OCI-LY1 (cell line): ENCODE measurements at regions not wholly inside any gene's neighbourhood (a gene's known extent, or its start where the extent isn't known, plus 50 kb on each side); places are given as distances from the start of the nearest gene placed in this dataset.

ENCODE experiments used
- H2AFZ ChIP-seq: fragments of 200-600 bp; sonication (generic), shearing (Covaris generic); 2 replicates; pipeline ENCODE4 v1.6.0; 2014; ENCODE audit warnings: antibody characterized with exemption, mild to moderate bottlenecking, low read length
- H3F3A ChIP-seq: fragments of 200-600 bp; sonication (generic), shearing (Covaris generic); 2 replicates; pipeline ENCODE4 v1.6.0; 2014; ENCODE audit warnings: mild to moderate bottlenecking, antibody characterized with exemption, low read length, moderate library complexity; ENCODE audit not compliant: insufficient read depth
- H3K27ac ChIP-seq: fragments of 200-600 bp; sonication (generic); 2 replicates; pipeline ENCODE4 v1.5.1; 2014; ENCODE audit warnings: low read length, mixed run types, mild to moderate bottlenecking, low read depth; ENCODE audit not compliant: poor library complexity, severe bottlenecking
- H3K27me3 ChIP-seq: fragments of 200-600 bp; sonication (generic); 2 replicates; pipeline ENCODE4 v1.6.0; 2014; ENCODE audit warnings: antibody characterized with exemption, mild to moderate bottlenecking, low read length, moderate library complexity; ENCODE audit not compliant: insufficient read depth
- H3K36me3 ChIP-seq: fragments of 200-600 bp; sonication (generic); 2 replicates; pipeline ENCODE4 v1.6.1; 2014; ENCODE audit warnings: mild to moderate bottlenecking, antibody characterized with exemption, low read length, moderate library complexity, mixed read lengths; ENCODE audit not compliant: insufficient read depth
- H3K4me1 ChIP-seq: fragments of 200-600 bp; sonication (generic); 2 replicates; pipeline ENCODE4 v1.5.1; 2014; ENCODE audit warnings: mild to moderate bottlenecking, low read length, moderate library complexity; ENCODE audit not compliant: insufficient read depth, severe bottlenecking
- H3K4me2 ChIP-seq: fragments of 200-600 bp; sonication (generic), shearing (Covaris generic); 2 replicates; pipeline ENCODE4 v1.6.1; 2014; ENCODE audit warnings: low read length
- H3K4me3 ChIP-seq: fragments of 200-600 bp; sonication (generic); 2 replicates; pipeline ENCODE4 v1.5.1; 2014; ENCODE audit warnings: low read length, low read depth, mild to moderate bottlenecking, mixed read lengths; ENCODE audit not compliant: poor library complexity, severe bottlenecking
- H3K79me2 ChIP-seq: fragments of 200-600 bp; shearing (Covaris generic); 2 replicates; pipeline ENCODE4 v1.6.1; 2016; ENCODE audit warnings: mixed run types, low read length, mixed read lengths; ENCODE audit not compliant: insufficient read depth
- H3K9ac ChIP-seq: fragments of 200-600 bp; sonication (generic), shearing (Covaris generic); 2 replicates; pipeline ENCODE4 v1.6.1; 2014; ENCODE audit warnings: mild to moderate bottlenecking, low read length, mixed read lengths
- H3K9me2 ChIP-seq: fragments of 200-600 bp; sonication (generic), shearing (Covaris generic); 2 replicates; pipeline ENCODE4 v1.6.1; 2014; ENCODE audit warnings: low read depth, mild to moderate bottlenecking, low read length, mixed read lengths
- H3K9me3 ChIP-seq: fragments of 200-600 bp; shearing (Covaris generic); 2 replicates; pipeline ENCODE4 v1.6.1; 2014; ENCODE audit warnings: low read length, mixed read lengths
- H4K20me1 ChIP-seq: fragments of 200-600 bp; sonication (generic), shearing (Covaris generic); 2 replicates; pipeline ENCODE4 v1.6.0; 2016; ENCODE audit warnings: mild to moderate bottlenecking, low read length; ENCODE audit not compliant: insufficient read depth
- CTCF ChIP-seq: fragments of 200-600 bp; sonication (generic), shearing (Covaris generic); IDR thresholded peaks from 2 replicates; pipeline ENCODE4 v1.5.1; 2017; ENCODE audit warnings: mild to moderate bottlenecking, antibody characterized with exemption, low read length, moderate library complexity, mixed read lengths
- EZH2 ChIP-seq: fragments of 200-600 bp; sonication (generic), shearing (Covaris generic); IDR thresholded peaks from 2 replicates; pipeline ENCODE4 v1.8.0; 2017; ENCODE audit warnings: borderline replicate concordance, mixed run types, mild to moderate bottlenecking, antibody characterized with exemption, low read length, moderate library complexity, mixed read lengths

GRCh38 chr13:80825276-80825675 is 484.4 kb upstream of the SPRY2 start:
- Histone ChIP-seq H3K79me2 (no peaks in the 10 kb centered on the region), H3K9ac (no peak overlapping the region), H3F3A (no peaks in the 10 kb centered on the region), H3K4me1 (no peaks in the 10 kb centered on the region), H3K27me3 (no peaks in the 10 kb centered on the region), H2AFZ (no peak overlapping the region), H3K9me3 (peaks cover 3% of the 10 kb centered on the region; the same call in 1 of the 2 replicates), H3K4me3 (no peak overlapping the region), H4K20me1 (no peaks in the 10 kb centered on the region), H3K36me3 (no peaks in the 10 kb centered on the region), H3K27ac (no peak overlapping the region), H3K9me2 (no peaks in the 10 kb centered on the region), H3K4me2 (no peak overlapping the region)
- TF ChIP-seq CTCF (no peak), EZH2 (no peak)

DNA sequence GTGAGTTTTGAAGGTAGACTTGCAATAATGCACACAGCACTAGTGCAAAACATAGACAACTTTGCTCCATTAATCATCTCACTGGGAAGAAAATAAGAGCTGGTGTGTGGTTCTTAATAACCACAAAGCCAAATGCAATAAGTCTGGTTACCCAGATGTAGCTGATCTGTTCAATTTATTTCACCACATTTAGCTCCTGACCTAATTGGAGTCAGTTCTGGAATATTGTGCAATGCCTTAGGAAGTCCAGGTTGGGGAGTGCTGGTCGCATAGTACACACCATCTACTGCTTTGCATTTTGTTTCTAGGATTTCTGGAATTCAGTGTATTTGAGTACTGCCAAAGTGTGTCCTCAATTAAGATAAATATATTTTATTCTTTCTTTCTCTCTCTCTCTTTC is 483.3 kb upstream of the SPRY2 start:
- no peaks in the 10 kb centered on the region for H3K36me3 ChIP-seq
- no peak overlapping the region for H2AFZ ChIP-seq
- H3F3A ChIP-seq: no peaks in the 10 kb centered on the region
- H3K9me2 ChIP-seq: no peaks in the 10 kb centered on the region
- no peaks in the 10 kb centered on the region for H4K20me1 ChIP-seq
- no peak overlapping the region for H3K4me2 ChIP-seq
- no peak overlapping the region for H3K4me3 ChIP-seq
- H3K4me1 ChIP-seq: no peaks in the 10 kb centered on the region
- H3K27me3 ChIP-seq: no peaks in the 10 kb centered on the region
- TF ChIP-seq CTCF (no peak), EZH2 (no peak)
- no peak overlapping the region for H3K27ac ChIP-seq
- H3K79me2 ChIP-seq: no peaks in the 10 kb centered on the region
- H3K9me3 ChIP-seq: peaks cover 3% of the 10 kb centered on the region; the same call in 1 of the 2 replicates
- no peak overlapping the region for H3K9ac ChIP-seq

DNA sequence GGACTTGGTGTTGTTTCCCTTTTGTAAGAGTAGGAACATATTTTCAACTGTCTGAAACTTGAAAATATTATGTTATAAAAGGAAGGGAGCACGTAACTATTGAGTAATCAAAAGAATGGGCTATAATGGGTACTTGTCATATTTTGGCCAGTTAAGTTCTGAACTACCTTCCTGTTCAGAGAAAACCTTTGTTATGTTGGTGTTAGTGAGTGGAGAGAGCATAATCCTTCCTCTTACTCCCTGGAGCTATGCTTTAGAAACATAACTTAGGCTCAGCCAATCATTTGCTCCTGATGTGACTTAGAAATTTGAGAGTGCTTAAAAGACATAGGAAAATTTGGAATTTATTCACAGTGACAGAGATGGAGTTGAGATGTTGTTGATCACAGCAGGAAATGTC is 482.5 kb upstream of the SPRY2 start:
- H3K4me3 ChIP-seq: no peak overlapping the region
- H3K9me3 ChIP-seq: 0 out of 2 replicates have a peak, but pooled peaks cover under 1% of the 10 kb centered on the region
- H3K36me3 ChIP-seq: no peaks in the 10 kb centered on the region
- H3K4me1 ChIP-seq: no peaks in the 10 kb centered on the region
- no peaks in the 10 kb centered on the region for H3K27me3 ChIP-seq
- H2AFZ ChIP-seq: no peak overlapping the region
- H3K27ac ChIP-seq: no peak overlapping the region
- no peaks in the 10 kb centered on the region for H4K20me1 ChIP-seq
- H3K9ac ChIP-seq: no peak overlapping the region
- H3K4me2 ChIP-seq: no peak overlapping the region
- no peaks in the 10 kb centered on the region for H3K9me2 ChIP-seq
- TF ChIP-seq EZH2: no peak
- TF ChIP-seq CTCF: no peak
- no peaks in the 10 kb centered on the region for H3F3A ChIP-seq
- H3K79me2 ChIP-seq: no peaks in the 10 kb centered on the region
